ENCODE measurements at regions not wholly inside any gene's neighbourhood (a gene's known extent, or its start where the extent isn't known, plus 50 kb on each side); places are given as distances from the start of the nearest gene placed in this dataset.

DNA sequence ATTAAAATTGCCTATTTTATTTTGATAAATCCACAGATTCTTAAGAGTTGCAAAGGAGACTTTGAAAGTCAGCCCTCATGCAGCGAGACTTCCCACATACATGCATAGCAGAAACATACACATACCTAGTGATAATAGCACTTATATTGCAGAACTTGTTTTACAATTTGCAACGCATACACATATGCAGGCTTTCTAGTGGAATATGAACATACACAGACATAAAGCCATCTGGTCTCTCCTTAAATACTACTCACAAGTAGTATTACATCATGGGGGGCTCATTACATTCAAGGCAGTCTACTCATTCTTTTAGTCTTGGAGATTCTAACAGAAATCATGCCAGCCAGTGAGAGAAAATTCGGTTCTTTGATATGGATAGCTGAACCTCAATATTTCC lies 295.1 kb upstream of the RND3 start:
- TF ChIP-seq POLR2A (IDR thresholded peaks at IDR 0.05), result no peak
- TF ChIP-seq, protein P1, sequence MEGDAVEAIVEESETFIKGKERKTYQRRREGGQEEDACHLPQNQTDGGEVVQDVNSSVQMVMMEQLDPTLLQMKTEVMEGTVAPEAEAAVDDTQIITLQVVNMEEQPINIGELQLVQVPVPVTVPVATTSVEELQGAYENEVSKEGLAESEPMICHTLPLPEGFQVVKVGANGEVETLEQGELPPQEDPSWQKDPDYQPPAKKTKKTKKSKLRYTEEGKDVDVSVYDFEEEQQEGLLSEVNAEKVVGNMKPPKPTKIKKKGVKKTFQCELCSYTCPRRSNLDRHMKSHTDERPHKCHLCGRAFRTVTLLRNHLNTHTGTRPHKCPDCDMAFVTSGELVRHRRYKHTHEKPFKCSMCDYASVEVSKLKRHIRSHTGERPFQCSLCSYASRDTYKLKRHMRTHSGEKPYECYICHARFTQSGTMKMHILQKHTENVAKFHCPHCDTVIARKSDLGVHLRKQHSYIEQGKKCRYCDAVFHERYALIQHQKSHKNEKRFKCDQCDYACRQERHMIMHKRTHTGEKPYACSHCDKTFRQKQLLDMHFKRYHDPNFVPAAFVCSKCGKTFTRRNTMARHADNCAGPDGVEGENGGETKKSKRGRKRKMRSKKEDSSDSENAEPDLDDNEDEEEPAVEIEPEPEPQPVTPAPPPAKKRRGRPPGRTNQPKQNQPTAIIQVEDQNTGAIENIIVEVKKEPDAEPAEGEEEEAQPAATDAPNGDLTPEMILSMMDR (IDR thresholded peaks at IDR 0.05), result no peak
